PFSK-1 (cell line): ENCODE measurements at regions not wholly inside any gene's neighbourhood (a gene's known extent, or its start where the extent isn't known, plus 50 kb on each side); places are given as distances from the start of the nearest gene placed in this dataset.

Experiments used
- FOXP2 ChIP-seq: optimal IDR thresholded peaks from 2 replicates; pipeline ENCODE3; 2011; ENCODE audit warnings: borderline replicate concordance, control low read depth, inconsistent platforms; ENCODE audit not compliant: insufficient read depth; ENCODE audit errors: extremely low read length, extremely low read depth
- POLR2AphosphoS5 ChIP-seq: IDR thresholded peaks from 2 replicates; pipeline ENCODE4 v1.6.1; 2012; ENCODE audit warnings: low read depth, mild to moderate bottlenecking, control low read depth, low read length, moderate library complexity
- REST ChIP-seq, 2 experiments: IDR thresholded peaks; 2 replicates each; pipeline versions ENCODE4 v1.6.1 to v1.8.0; 2011 to 2012; ENCODE audit warnings: low read depth in 2 of 2, low read length in 2 of 2, control low read depth in 1 of 2, inconsistent platforms in 1 of 2, mild to moderate bottlenecking in 1 of 2, moderate library complexity in 1 of 2; ENCODE audit not compliant: insufficient read depth in 1 of 2
- SIN3A ChIP-seq: IDR thresholded peaks from 2 replicates; pipeline ENCODE4 v1.6.1; 2012; ENCODE audit warnings: mild to moderate bottlenecking, low read length, moderate library complexity, borderline replicate concordance; ENCODE audit not compliant: insufficient read depth
- TAF1 ChIP-seq: IDR thresholded peaks from 2 replicates; pipeline ENCODE4 v1.6.1; 2012; ENCODE audit warnings: low read length, control low read depth, borderline replicate concordance; ENCODE audit not compliant: insufficient read depth

GRCh38 chr13:106329941-106330340 is 205.5 kb downstream of the EFNB2 start:
- TF ChIP-seq FOXP2 (no peak), REST (IDR thresholded peaks at IDR 0.05; ENCODE audit: insufficient read depth in 1 of 2, low read depth in 2 of 2, low read length in 2 of 2) (no peak), POLR2AphosphoS5 (no peak), TAF1 (no peak), SIN3A (no peak)

- TF ChIP-seq TAF1 (no peak), POLR2AphosphoS5 (no peak), SIN3A (no peak), FOXP2 (no peak), REST (IDR thresholded peaks at IDR 0.05; ENCODE audit: insufficient read depth in 1 of 2, low read depth in 2 of 2, low read length in 2 of 2) (no peak)
These were observed 208.7 kb downstream of the EFNB2 start for GRCh38 chr13:106326751-106327150.

- TF ChIP-seq POLR2AphosphoS5 (no peak), FOXP2 (no peak), SIN3A (no peak), REST (IDR thresholded peaks at IDR 0.05; ENCODE audit: insufficient read depth in 1 of 2, low read depth in 2 of 2, low read length in 2 of 2) (no peak), TAF1 (no peak)
These were observed 211.0 kb downstream of the EFNB2 start for GRCh38 chr13:106324444-106324843.

- no peak for TF ChIP-seq REST (IDR thresholded peaks at IDR 0.05; ENCODE audit: insufficient read depth in 1 of 2, low read depth in 2 of 2, low read length in 2 of 2)
- TF ChIP-seq POLR2AphosphoS5, result no peak
- no peak for TF ChIP-seq FOXP2
- no peak for TF ChIP-seq TAF1
- TF ChIP-seq SIN3A, result no peak
These were observed 212.8 kb downstream of the EFNB2 start for GRCh38 chr13:106322628-106323027.

GRCh38 chr13:106318941-106319411 is 216.5 kb downstream of the EFNB2 start:
- TF ChIP-seq SIN3A (no peak), REST (IDR thresholded peaks at IDR 0.05; ENCODE audit: insufficient read depth in 1 of 2, low read depth in 2 of 2, low read length in 2 of 2) (no peak), POLR2AphosphoS5 (no peak), FOXP2 (no peak), TAF1 (no peak)
